GM10266 (cell line): ENCODE measurements at regions not wholly inside any gene's neighbourhood (a gene's known extent, or its start where the extent isn't known, plus 50 kb on each side); places are given as distances from the start of the nearest gene placed in this dataset.
"Not testable (repeated sequence)": the region's sequence is repeated elsewhere in the genome, so short reads cannot be mapped to it uniquely, and the experiment has no call there.

ENCODE experiments used
- DNase-seq: peaks from one replicate; pipeline ENCODE4 v3.0.0; 2012; ENCODE audit errors: extremely low spot score
- CTCF ChIP-seq: IDR thresholded peaks from 2 replicates; pipeline ENCODE4 v1.5.1; 2012; ENCODE audit warnings: mild to moderate bottlenecking, low read depth; ENCODE audit not compliant: control insufficient read depth, insufficient read depth; ENCODE audit errors: missing control alignments

- no peak for TF ChIP-seq CTCF
- no peak for DNase-seq
These were observed 166.1 kb upstream of the ETV3 start for GRCh38 chr1:157304271-157304670.

- TF ChIP-seq CTCF: no peak
- no peak for DNase-seq
These were observed 164.5 kb upstream of the ETV3 start for GRCh38 chr1:157302724-157303123.

GRCh38 chr1:157302199-157302497, 164.0 kb upstream of the ETV3 start:
- DNase-seq: no peak
- no peak for TF ChIP-seq CTCF

GRCh38 chr1:157301477-157302198, 163.4 kb upstream of the ETV3 start:
- no peak for TF ChIP-seq CTCF
- no peak for DNase-seq

- not testable (repeated sequence) for DNase-seq
These were observed 156.4 kb upstream of the ETV3 start for GRCh38 chr1:157294387-157295145.

GRCh38 chr1:157292809-157293564, 154.8 kb upstream of the ETV3 start:
- TF ChIP-seq CTCF: no peak
- DNase-seq: no peak

GRCh38 chr1:157292302-157292701, 154.1 kb upstream of the ETV3 start:
- DNase-seq: no peak
- TF ChIP-seq CTCF: no peak
